ENCODE measurements at regions not wholly inside any gene's neighbourhood (a gene's known extent, or its start where the extent isn't known, plus 50 kb on each side); places are given as distances from the start of the nearest gene placed in this dataset.
"Not testable (repeated sequence)": the region's sequence is repeated elsewhere in the genome, so short reads cannot be mapped to it uniquely, and the experiment has no call there.

GRCh38 chr6:6816716-6817115 lies 228.2 kb downstream of the LY86 start:
- peak; percentile 70 for DNase-seq

GRCh38 chr6:6818078-6818639 lies 229.6 kb downstream of the LY86 start:
- no peak for DNase-seq

GRCh38 chr6:6820641-6821238 lies 232.2 kb downstream of the LY86 start:
- DNase-seq, result no peak

- DNase-seq, result no peak
These were observed 233.2 kb downstream of the LY86 start for GRCh38 chr6:6821639-6822261.

GRCh38 chr6:6823030-6823429 lies 234.5 kb downstream of the LY86 start:
- no peak for DNase-seq

GRCh38 chr6:6823568-6824224 lies 235.2 kb downstream of the LY86 start:
- peak; percentile 77 for DNase-seq

GRCh38 chr6:6824381-6824780 lies 235.9 kb downstream of the LY86 start:
- DNase-seq, result no peak

- DNase-seq, result no peak
These were observed 236.8 kb downstream of the LY86 start for GRCh38 chr6:6825193-6825784.

GRCh38 chr6:6826095-6826901 lies 237.8 kb downstream of the LY86 start:
- DNase-seq, result peak; percentile 78

- DNase-seq, result no peak
These were observed 238.4 kb downstream of the LY86 start for GRCh38 chr6:6826961-6827360.

GRCh38 chr6:6829872-6830685 lies 241.6 kb downstream of the LY86 start:
- DNase-seq, result no peak

GRCh38 chr6:6830686-6831063 lies 242.2 kb downstream of the LY86 start:
- not testable (repeated sequence) for DNase-seq

- no peak for DNase-seq
These were observed 243.9 kb downstream of the LY86 start for GRCh38 chr6:6832439-6832838.

- DNase-seq, result no peak
These were observed 246.1 kb downstream of the LY86 start for GRCh38 chr6:6834356-6835222.

- no peak for DNase-seq
These were observed 246.6 kb downstream of the LY86 start for GRCh38 chr6:6835223-6835503.

GRCh38 chr6:6836609-6837406 lies 248.3 kb downstream of the LY86 start:
- DNase-seq, result no peak

GRCh38 chr6:6837541-6838080 lies 249.1 kb downstream of the LY86 start:
- no peak for DNase-seq

- DNase-seq, result peak; percentile 78
These were observed 252.3 kb downstream of the LY86 start for GRCh38 chr6:6840831-6841291.

- DNase-seq, result no peak
These were observed 253.1 kb downstream of the LY86 start for GRCh38 chr6:6841571-6841970.

- DNase-seq, result no peak
These were observed 253.8 kb downstream of the LY86 start for GRCh38 chr6:6842291-6842690.

Measured in inflammatory macrophage treated with lipopolysaccharide for 4 hours (primary cell).